Renal cortex interstitium (tissue), 11 donors: ENCODE measurements at regions not wholly inside any gene's neighbourhood (a gene's known extent, or its start where the extent isn't known, plus 50 kb on each side); places are given as distances from the start of the nearest gene placed in this dataset.

Experiments used
- DNase-seq, 11 donors: peaks; one replicate each; pipeline ENCODE4 v3.0.0-alpha.2; 2013; ENCODE audit warnings: low read depth in 9 of 11, low spot score in 4 of 11; ENCODE audit errors: extremely low read depth in 1 of 11

- no peak for DNase-seq
Measured at GRCh38 chr18:25435149-25435782, 83.3 kb upstream of the ZNF521 start.

DNA sequence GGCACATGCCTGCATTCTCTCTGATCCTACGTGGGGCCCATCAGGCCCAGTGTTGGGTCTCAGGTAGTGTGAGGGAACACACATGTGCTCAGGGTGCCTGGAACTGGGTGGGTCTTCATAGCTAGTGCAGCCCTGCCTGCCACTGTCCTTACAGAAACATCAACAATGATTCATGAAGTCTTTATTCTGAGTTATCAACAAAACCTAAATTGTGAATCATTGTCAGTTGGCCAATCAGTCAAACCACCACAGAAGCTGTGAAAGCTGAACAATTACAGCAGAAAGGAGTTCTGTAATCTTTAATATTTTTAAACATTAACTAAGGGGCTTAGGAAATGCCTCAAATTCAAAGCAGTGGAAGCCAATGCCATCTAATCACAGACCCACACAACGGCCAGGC is 82.8 kb upstream of the ZNF521 start:
- DNase-seq = no peak

GRCh38 chr18:25433590-25433989 is 81.6 kb upstream of the ZNF521 start:
- no peak for DNase-seq

- DNase-seq = no peak
Measured at GRCh38 chr18:25425024-25425423, 73.1 kb upstream of the ZNF521 start.

- no peak for DNase-seq
Measured at GRCh38 chr18:25423760-25424159, 71.8 kb upstream of the ZNF521 start.

DNA sequence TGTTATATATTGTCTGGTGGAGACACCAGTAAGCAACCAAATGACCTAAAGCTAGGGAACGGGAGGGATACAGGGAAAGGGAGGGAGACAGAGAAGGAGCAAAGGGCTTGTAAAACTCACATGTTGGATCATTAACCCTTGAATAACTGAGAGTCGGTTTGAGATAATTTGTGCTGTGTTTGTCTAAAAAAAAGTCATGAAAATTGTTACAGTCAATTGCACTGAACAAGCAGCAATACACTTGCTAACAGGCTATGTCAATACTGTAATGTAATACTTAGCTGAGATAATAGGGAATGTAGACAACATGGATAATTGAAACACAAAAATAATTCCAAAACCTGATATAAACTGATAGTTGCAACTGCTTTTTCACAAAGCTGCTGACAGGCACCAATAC is 71.3 kb upstream of the ZNF521 start:
- no peak for DNase-seq

GRCh38 chr18:25422230-25422629 is 70.3 kb upstream of the ZNF521 start:
- DNase-seq = no peak

DNA sequence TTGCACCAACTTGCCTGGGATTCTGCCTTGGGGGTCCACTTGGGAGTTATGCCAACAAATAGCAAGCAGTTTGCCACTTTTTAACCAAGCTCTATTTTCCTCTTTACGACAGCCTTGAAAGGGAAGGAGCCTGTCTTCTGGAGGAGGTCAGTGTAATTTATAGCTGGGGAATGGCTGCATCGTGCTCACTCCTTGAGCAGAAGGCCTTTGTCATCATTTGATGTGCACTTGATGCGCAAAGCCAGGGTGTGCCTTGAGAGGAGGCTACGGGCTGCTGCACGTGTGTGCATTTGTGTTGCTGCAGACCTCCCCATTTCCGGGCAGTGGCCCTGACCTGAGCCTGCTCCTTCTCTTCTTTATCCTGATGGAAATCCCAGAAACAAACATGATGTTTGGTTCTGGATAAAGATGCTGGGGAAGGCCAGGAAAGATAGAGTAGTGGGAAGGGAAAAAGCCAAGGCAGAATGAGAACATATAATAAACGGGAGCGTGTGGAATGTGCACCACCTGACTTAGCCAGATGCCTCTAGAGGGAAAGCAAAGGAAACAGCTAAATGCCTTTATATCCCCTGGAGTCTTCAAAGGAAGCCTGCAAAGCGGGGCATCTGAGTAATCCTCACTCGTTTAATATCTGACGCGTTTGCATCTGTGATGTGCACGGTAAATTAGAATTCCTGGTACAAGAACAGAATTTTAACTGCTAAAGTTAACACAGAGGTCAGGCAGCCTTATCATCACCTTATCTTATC is 68.3 kb upstream of the ZNF521 start:
- DNase-seq = peak in 9 of 11 donors; percentile 9 to 46 (median 26)

GRCh38 chr18:25416374-25416773 is 64.4 kb upstream of the ZNF521 start:
- DNase-seq = no peak

DNA sequence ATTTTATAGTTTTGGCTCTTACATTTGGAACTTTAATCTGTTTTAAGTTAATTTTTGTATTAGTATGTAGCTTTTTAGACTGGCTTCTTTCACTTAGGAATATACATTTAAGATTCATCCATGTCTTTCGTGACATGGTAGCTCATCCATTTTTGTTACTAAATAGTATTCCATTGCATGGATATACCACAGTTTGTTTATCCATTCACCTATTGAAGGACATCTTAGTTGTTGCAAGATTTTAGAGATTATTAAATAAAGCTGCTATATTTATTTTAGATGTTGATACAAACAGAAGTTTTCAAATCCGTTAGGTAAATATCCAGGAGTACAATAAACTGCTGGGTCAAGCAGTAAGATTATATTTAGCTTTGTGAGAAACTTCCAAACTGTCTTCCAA is 58.0 kb upstream of the ZNF521 start:
- DNase-seq = no peak

- DNase-seq = no peak
Measured at GRCh38 chr18:25408293-25408692, 56.3 kb upstream of the ZNF521 start.
